ENCODE measurements at regions not wholly inside any gene's neighbourhood (a gene's known extent, or its start where the extent isn't known, plus 50 kb on each side); places are given as distances from the start of the nearest gene placed in this dataset.

DNA sequence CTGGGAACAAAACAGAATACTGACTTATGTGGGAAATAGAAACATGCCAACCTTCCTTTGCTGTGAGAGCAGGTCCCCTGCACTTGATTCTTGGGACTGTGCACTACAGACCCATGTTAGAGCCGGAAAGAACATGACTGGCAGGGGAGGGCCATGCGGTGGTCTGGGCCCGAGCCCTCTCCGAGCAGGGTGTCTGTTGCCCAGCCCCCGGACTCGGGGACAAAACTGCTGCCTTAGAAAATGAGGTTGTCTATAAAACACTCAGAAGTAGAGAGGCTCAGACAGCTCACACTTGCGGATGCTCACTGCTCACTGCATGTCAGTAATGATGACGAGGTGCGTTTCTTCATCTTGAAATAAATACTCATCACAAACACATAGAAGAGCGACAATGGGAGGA, 270.7 kb upstream of the HDAC4 start:
- TF ChIP-seq POLR2AphosphoS5 (IDR thresholded peaks at IDR 0.05; ENCODE audit: low read depth, low read length): no peak
- no peak for TF ChIP-seq SIN3A (IDR thresholded peaks at IDR 0.05; ENCODE audit: borderline replicate concordance, insufficient read depth, low read length)
- no peak for TF ChIP-seq FOXP2 (optimal IDR thresholded peaks at IDR 0.05; ENCODE audit: borderline replicate concordance, extremely low read depth, extremely low read length, insufficient read depth)
- no peak for TF ChIP-seq TAF1 (IDR thresholded peaks at IDR 0.05; ENCODE audit: borderline replicate concordance, insufficient read depth, low read length)
- TF ChIP-seq, protein P1, sequence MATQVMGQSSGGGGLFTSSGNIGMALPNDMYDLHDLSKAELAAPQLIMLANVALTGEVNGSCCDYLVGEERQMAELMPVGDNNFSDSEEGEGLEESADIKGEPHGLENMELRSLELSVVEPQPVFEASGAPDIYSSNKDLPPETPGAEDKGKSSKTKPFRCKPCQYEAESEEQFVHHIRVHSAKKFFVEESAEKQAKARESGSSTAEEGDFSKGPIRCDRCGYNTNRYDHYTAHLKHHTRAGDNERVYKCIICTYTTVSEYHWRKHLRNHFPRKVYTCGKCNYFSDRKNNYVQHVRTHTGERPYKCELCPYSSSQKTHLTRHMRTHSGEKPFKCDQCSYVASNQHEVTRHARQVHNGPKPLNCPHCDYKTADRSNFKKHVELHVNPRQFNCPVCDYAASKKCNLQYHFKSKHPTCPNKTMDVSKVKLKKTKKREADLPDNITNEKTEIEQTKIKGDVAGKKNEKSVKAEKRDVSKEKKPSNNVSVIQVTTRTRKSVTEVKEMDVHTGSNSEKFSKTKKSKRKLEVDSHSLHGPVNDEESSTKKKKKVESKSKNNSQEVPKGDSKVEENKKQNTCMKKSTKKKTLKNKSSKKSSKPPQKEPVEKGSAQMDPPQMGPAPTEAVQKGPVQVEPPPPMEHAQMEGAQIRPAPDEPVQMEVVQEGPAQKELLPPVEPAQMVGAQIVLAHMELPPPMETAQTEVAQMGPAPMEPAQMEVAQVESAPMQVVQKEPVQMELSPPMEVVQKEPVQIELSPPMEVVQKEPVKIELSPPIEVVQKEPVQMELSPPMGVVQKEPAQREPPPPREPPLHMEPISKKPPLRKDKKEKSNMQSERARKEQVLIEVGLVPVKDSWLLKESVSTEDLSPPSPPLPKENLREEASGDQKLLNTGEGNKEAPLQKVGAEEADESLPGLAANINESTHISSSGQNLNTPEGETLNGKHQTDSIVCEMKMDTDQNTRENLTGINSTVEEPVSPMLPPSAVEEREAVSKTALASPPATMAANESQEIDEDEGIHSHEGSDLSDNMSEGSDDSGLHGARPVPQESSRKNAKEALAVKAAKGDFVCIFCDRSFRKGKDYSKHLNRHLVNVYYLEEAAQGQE (IDR thresholded peaks at IDR 0.05; ENCODE audit: insufficient read depth in 1 of 2, low read depth in 2 of 2, low read length in 2 of 2): no peak

DNA sequence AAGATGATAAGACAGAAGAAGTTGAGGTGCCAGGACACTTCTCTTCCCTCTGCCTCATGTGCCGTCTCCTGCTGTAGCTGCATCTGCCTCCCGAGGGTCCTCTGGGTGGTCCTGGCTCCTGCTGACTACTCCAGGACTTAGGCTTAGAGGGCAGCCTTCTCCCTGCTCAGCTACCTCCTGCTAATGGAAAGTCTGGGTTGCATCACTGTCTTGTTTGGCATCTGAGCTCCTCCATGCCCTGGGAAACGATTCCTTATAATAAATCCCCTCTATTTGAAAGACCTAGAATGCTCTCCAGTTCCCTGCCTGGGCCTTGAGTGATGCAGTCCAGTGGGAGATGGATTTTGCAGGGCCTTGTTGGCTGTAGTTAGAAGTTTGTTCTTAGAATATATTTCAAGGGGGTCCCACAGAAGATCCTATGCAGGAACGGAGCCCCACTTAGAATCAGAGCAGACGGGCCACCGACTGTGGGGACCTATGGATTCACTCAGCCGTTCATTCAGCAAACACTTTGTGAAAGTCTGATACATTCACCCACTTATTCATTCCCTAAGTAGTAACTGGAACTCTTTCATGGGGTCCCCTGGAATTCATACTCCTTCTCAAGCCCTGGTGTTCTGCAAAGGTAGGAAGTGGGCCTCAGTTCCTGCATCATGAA, 269.8 kb upstream of the HDAC4 start:
- TF ChIP-seq, protein P1 (IDR thresholded peaks at IDR 0.05; ENCODE audit: insufficient read depth in 1 of 2, low read depth in 2 of 2, low read length in 2 of 2): no peak
- TF ChIP-seq TAF1 (IDR thresholded peaks at IDR 0.05; ENCODE audit: borderline replicate concordance, insufficient read depth, low read length): no peak
- no peak for TF ChIP-seq SIN3A (IDR thresholded peaks at IDR 0.05; ENCODE audit: borderline replicate concordance, insufficient read depth, low read length)
- TF ChIP-seq FOXP2 (optimal IDR thresholded peaks at IDR 0.05; ENCODE audit: borderline replicate concordance, extremely low read depth, extremely low read length, insufficient read depth): no peak
- no peak for TF ChIP-seq POLR2AphosphoS5 (IDR thresholded peaks at IDR 0.05; ENCODE audit: low read depth, low read length)

DNA sequence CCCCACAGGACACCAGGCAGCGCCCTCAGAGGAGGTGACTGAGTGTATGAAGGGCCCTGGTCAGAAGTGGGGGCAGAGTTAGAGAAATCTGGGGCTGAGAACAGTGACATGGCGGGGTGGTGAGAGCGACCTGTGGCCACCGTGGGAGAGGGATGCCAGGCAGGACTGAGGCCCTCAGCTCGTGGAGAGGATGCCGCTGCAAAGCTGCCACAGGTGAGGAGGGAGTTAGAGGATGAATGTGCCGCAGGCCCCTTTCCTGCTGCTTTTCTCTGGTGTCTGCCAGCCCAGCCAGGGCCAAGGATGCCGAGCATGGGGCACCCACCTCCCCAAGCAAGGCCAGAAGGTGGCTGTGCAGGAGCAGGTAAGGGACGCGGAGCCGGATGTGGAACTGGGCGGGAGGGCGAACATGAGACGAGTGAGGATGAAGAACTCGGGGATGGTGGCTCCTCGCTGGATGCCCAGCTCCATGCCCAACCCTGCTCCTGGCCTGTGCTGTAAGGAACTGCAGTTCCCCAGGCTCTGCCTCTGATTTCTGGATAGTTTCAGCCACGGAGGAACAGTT, 269.2 kb upstream of the HDAC4 start:
- TF ChIP-seq FOXP2 (optimal IDR thresholded peaks at IDR 0.05; ENCODE audit: borderline replicate concordance, extremely low read depth, extremely low read length, insufficient read depth) (no peak), POLR2AphosphoS5 (IDR thresholded peaks at IDR 0.05; ENCODE audit: low read depth, low read length) (no peak)

DNA sequence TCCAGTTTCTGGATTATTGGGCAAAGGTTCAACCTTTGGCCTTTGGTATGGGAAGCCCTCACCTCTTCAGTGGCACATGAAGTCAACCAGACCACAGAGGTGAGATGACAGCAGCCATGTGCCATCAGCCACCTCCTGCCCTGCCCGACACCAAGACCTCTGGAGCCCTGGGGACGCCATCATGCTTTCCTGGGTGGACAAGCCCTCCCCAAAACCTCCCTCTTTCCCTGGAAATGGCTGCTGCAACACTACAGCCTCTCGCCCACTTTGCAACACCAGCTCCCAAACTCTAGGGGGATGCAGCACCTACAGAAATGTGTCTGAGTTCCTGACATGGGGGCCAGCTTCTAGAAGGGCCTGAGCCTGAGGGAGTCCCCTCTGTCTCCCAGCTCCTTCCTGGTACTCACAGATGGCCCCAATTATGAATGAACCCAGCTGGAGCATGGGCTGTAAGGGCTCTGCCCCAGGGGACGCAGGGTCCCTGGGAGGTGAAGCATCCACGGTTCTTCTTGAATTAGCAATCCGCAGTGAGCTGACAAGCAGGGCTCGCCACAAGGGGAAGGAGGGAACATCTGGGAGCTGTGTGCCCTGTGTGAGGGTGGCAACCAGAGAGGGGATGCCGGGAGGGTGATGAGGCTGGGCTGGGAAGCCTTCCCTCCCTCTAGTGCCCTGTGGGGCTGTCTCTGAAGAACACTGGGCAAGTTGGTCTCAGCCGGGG, 268.5 kb upstream of the HDAC4 start:
- no peak for TF ChIP-seq TAF1 (IDR thresholded peaks at IDR 0.05; ENCODE audit: borderline replicate concordance, insufficient read depth, low read length)

DNA sequence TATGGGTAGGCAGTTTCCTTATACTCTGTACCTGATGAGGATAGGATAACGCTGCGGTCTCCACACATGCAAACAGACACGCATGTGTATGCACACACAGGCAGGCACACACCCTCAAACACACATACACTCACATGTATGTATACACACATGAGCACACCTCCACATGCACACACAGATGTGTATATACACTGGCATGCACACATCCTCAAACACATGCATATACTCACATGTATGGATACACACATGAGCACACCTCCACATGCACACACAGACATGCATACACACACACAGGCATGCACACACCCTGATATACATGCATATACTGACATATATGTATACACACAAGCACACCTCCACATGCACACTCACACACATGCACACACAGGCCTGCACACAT, 267.8 kb upstream of the HDAC4 start:
- no peak for TF ChIP-seq FOXP2 (optimal IDR thresholded peaks at IDR 0.05; ENCODE audit: borderline replicate concordance, extremely low read depth, extremely low read length, insufficient read depth)
- no peak for TF ChIP-seq TAF1 (IDR thresholded peaks at IDR 0.05; ENCODE audit: borderline replicate concordance, insufficient read depth, low read length)
- no peak for TF ChIP-seq POLR2AphosphoS5 (IDR thresholded peaks at IDR 0.05; ENCODE audit: low read depth, low read length)
- TF ChIP-seq SIN3A (IDR thresholded peaks at IDR 0.05; ENCODE audit: borderline replicate concordance, insufficient read depth, low read length): no peak
- TF ChIP-seq, protein P1 (IDR thresholded peaks at IDR 0.05; ENCODE audit: insufficient read depth in 1 of 2, low read depth in 2 of 2, low read length in 2 of 2): no peak

DNA sequence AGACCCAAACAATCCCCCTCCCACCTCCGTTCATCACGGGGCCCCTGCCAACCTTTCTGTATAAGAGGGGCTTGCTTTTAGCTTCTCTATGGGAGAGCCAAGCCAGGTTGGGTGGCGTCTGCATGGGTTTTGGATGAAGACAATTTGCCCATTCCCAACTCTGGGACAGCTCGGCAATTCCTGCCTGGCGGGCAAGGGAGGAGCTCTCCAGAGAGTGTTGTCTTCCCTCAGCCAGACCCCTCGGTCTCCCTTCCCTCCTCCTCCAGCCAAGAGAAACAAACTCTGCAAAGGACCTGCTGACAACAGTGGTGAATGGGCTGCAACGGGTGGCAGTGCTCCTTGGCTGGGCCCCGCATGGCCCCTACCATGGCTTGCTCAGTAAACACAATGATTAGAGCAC, 267.2 kb upstream of the HDAC4 start:
- TF ChIP-seq TAF1 (IDR thresholded peaks at IDR 0.05; ENCODE audit: borderline replicate concordance, insufficient read depth, low read length) (no peak), POLR2AphosphoS5 (IDR thresholded peaks at IDR 0.05; ENCODE audit: low read depth, low read length) (no peak), SIN3A (IDR thresholded peaks at IDR 0.05; ENCODE audit: borderline replicate concordance, insufficient read depth, low read length) (no peak), FOXP2 (optimal IDR thresholded peaks at IDR 0.05; ENCODE audit: borderline replicate concordance, extremely low read depth, extremely low read length, insufficient read depth) (no peak)
- TF ChIP-seq, protein P1 (IDR thresholded peaks at IDR 0.05; ENCODE audit: insufficient read depth in 1 of 2, low read depth in 2 of 2, low read length in 2 of 2): no peak
